ENCODE measurements at regions not wholly inside any gene's neighbourhood (a gene's known extent, or its start where the extent isn't known, plus 50 kb on each side); places are given as distances from the start of the nearest gene placed in this dataset.

DNA sequence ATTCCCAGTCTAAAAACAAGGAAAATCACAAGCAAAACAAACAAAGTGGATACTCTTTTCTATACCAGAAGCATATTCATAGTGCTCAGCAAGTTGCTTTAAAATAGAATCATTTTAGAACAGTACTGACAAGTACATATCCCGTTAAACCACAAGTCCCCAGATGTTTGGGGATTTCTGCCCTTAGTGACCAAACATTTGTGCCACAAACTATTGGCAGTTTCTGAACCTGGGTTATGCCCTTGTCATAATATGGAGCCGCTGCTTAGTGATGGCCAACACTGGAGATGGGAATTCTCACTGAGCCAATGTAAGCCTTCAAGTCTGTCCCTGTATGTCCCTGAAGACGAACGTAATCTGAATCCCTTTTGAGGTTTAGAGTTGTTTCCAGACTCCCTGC, 436.7 kb upstream of the JAG1 start:
- Mint-ChIP-seq H3K4me1 (peaks cover 6% of the 10 kb centered on the region), H3K4me3 (no peak overlapping the region), H3K27me3 (ENCODE audit: insufficient read depth, low read depth) (no peaks in the 10 kb centered on the region), H3K36me3 (no peaks in the 10 kb centered on the region), H3K9me3 (no peaks in the 10 kb centered on the region), H3K27ac (no peak overlapping the region)
- Histone ChIP-seq H3F3A (ENCODE audit: low read depth) (no peaks in the 10 kb centered on the region), H3K4me3 (no peak overlapping the region), H2AFZ (replicated peaks) (no peak overlapping the region), H3K4me1 (peaks cover 5% of the 10 kb centered on the region), H3K79me2 (ENCODE audit: low read depth) (no peaks in the 10 kb centered on the region), H3K27ac (no peak overlapping the region), H3K4me2 (no peak overlapping the region), H3K9me3 (ENCODE audit: low read depth) (no peaks in the 10 kb centered on the region), H3K9ac (no peak overlapping the region), H3K36me3 (no peaks in the 10 kb centered on the region), H4K20me1 (ENCODE audit: low read depth) (no peaks in the 10 kb centered on the region), H3K27me3 (no peaks in the 10 kb centered on the region)
- no peak for TF ChIP-seq EZH2phosphoT487 (IDR thresholded peaks at IDR 0.05)
- TF ChIP-seq EZH2 (IDR thresholded peaks at IDR 0.05) = no peak
- TF ChIP-seq, protein P1, sequence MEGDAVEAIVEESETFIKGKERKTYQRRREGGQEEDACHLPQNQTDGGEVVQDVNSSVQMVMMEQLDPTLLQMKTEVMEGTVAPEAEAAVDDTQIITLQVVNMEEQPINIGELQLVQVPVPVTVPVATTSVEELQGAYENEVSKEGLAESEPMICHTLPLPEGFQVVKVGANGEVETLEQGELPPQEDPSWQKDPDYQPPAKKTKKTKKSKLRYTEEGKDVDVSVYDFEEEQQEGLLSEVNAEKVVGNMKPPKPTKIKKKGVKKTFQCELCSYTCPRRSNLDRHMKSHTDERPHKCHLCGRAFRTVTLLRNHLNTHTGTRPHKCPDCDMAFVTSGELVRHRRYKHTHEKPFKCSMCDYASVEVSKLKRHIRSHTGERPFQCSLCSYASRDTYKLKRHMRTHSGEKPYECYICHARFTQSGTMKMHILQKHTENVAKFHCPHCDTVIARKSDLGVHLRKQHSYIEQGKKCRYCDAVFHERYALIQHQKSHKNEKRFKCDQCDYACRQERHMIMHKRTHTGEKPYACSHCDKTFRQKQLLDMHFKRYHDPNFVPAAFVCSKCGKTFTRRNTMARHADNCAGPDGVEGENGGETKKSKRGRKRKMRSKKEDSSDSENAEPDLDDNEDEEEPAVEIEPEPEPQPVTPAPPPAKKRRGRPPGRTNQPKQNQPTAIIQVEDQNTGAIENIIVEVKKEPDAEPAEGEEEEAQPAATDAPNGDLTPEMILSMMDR (IDR thresholded peaks at IDR 0.05) = no peak
- DNase-seq (ENCODE audit: low spot score) = no peak

DNA sequence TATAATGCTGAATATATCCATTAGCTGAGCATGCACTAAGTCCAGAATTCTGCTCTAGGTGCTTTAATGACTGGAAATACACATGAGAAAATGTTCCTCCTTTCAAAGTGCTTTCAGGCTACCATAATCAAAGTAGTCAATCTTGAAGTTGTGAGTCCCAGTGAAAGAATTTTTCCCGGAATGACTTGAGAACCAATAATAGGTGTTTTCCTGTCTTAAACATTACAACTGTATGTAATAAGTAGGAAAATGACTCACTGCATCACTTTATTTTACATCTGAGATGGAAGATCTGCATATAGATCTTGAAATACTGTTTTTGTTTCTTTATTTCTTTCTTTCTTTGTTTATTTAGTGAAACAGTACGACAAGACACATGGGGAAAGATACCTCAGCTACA, 437.4 kb upstream of the JAG1 start:
- Mint-ChIP-seq H3K36me3 (no peaks in the 10 kb centered on the region), H3K4me3 (no peak overlapping the region), H3K27me3 (ENCODE audit: insufficient read depth, low read depth) (no peaks in the 10 kb centered on the region), H3K9me3 (no peaks in the 10 kb centered on the region), H3K27ac (no peak overlapping the region), H3K4me1 (peaks cover 6% of the 10 kb centered on the region)
- Histone ChIP-seq H3K79me2 (ENCODE audit: low read depth) (no peaks in the 10 kb centered on the region), H3K4me1 (peaks cover 5% of the 10 kb centered on the region), H4K20me1 (ENCODE audit: low read depth) (no peaks in the 10 kb centered on the region), H3K9ac (no peak overlapping the region), H3K9me3 (ENCODE audit: low read depth) (no peaks in the 10 kb centered on the region), H3K4me2 (no peak overlapping the region), H3K4me3 (no peak overlapping the region), H3K36me3 (no peaks in the 10 kb centered on the region), H3K27ac (no peak overlapping the region), H3F3A (ENCODE audit: low read depth) (no peaks in the 10 kb centered on the region), H3K27me3 (no peaks in the 10 kb centered on the region), H2AFZ (replicated peaks) (no peak overlapping the region)
- DNase-seq (ENCODE audit: low spot score) = no peak
- TF ChIP-seq EZH2phosphoT487 (IDR thresholded peaks at IDR 0.05) (no peak), EZH2 (IDR thresholded peaks at IDR 0.05) (no peak)
- TF ChIP-seq, protein P1 (IDR thresholded peaks at IDR 0.05) = no peak

DNA sequence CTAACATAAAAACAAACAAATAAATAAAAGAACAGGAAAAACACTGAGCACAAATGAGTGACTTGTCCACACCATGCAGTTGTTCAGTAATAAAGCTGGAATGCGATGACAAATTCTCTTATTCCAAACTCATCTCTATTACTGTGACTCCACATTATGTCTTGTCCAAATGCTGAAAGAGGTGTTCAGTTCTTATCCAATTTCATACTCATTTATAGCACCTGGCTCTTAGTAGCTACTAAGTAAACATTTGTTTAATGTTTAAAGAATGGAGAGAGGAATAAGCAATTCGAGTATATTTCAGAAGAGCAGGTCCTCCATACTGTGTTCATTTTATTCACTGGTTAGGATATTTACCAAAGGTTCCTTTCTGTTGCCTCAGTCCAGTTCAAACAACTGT, 439.0 kb upstream of the JAG1 start:
- Histone ChIP-seq H3K4me1 (peaks cover 5% of the 10 kb centered on the region), H3K9me3 (ENCODE audit: low read depth) (no peaks in the 10 kb centered on the region), H3K4me3 (no peak overlapping the region), H3K27me3 (no peaks in the 10 kb centered on the region), H4K20me1 (ENCODE audit: low read depth) (no peaks in the 10 kb centered on the region), H3K4me2 (no peak overlapping the region), H3F3A (ENCODE audit: low read depth) (no peaks in the 10 kb centered on the region), H3K27ac (no peak overlapping the region), H3K36me3 (no peaks in the 10 kb centered on the region), H3K79me2 (ENCODE audit: low read depth) (no peaks in the 10 kb centered on the region), H2AFZ (replicated peaks) (no peak overlapping the region), H3K9ac (no peak overlapping the region)
- Mint-ChIP-seq H3K4me3 (no peak overlapping the region), H3K27me3 (ENCODE audit: insufficient read depth, low read depth) (no peaks in the 10 kb centered on the region), H3K4me1 (peaks cover 8% of the 10 kb centered on the region), H3K9me3 (no peaks in the 10 kb centered on the region), H3K36me3 (no peaks in the 10 kb centered on the region), H3K27ac (no peak overlapping the region)
- TF ChIP-seq EZH2 (IDR thresholded peaks at IDR 0.05) (no peak), EZH2phosphoT487 (IDR thresholded peaks at IDR 0.05) (no peak)
- TF ChIP-seq, protein P1 (IDR thresholded peaks at IDR 0.05) = no peak
- DNase-seq (ENCODE audit: low spot score) = no peak

DNA sequence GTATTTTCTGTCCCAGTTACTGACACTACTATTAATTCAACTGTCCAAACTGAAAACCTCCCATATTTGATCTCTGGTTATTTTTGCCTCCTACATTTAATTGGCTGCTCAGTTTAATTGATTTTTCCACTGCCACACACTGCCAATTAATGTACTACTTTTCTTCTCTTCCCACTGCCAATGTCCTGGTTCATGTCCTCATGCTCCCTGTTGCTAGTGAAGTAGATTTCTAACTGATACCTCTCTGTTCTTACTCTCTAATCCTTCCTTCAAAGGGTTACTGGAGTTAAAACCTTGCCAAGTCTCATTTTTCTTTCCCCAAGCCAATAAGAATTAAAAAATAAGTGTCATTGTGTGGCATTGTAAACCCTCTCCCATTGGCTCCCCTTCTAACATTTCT, 440.6 kb upstream of the JAG1 start:
- Histone ChIP-seq H3K4me1 (no peaks in the 10 kb centered on the region), H3F3A (ENCODE audit: low read depth) (no peaks in the 10 kb centered on the region), H3K4me2 (no peak overlapping the region), H2AFZ (replicated peaks) (no peak overlapping the region), H3K4me3 (no peak overlapping the region), H3K27ac (no peak overlapping the region), H3K27me3 (no peaks in the 10 kb centered on the region), H3K36me3 (no peaks in the 10 kb centered on the region), H4K20me1 (ENCODE audit: low read depth) (no peaks in the 10 kb centered on the region), H3K79me2 (ENCODE audit: low read depth) (no peaks in the 10 kb centered on the region), H3K9me3 (ENCODE audit: low read depth) (no peaks in the 10 kb centered on the region), H3K9ac (no peak overlapping the region)
- DNase-seq (ENCODE audit: low spot score) = no peak
- no peaks in the 10 kb centered on the region for H3K36me3 Mint-ChIP-seq
- H3K4me1 Mint-ChIP-seq = peaks cover 8% of the 10 kb centered on the region
- H3K27ac Mint-ChIP-seq = no peak overlapping the region
- no peaks in the 10 kb centered on the region for H3K9me3 Mint-ChIP-seq
- TF ChIP-seq EZH2 (IDR thresholded peaks at IDR 0.05) = no peak
- TF ChIP-seq, protein P1 (IDR thresholded peaks at IDR 0.05) = no peak
- no peak for TF ChIP-seq EZH2phosphoT487 (IDR thresholded peaks at IDR 0.05)
- no peak overlapping the region for H3K4me3 Mint-ChIP-seq
- H3K27me3 Mint-ChIP-seq (ENCODE audit: insufficient read depth, low read depth) = no peaks in the 10 kb centered on the region
